ENCODE measurements at regions not wholly inside any gene's neighbourhood (a gene's known extent, or its start where the extent isn't known, plus 50 kb on each side); places are given as distances from the start of the nearest gene placed in this dataset.

GRCh38 chr1:72535470-72535869 is 253.1 kb upstream of the NEGR1 start:
- no peak overlapping the region for H3K27ac Mint-ChIP-seq
- H3K27me3 ChIP-seq (ENCODE audit: control insufficient read depth, insufficient read depth, low read length) = no peaks in the 10 kb centered on the region
- peaks cover 3% of the 10 kb centered on the region for H3K9me3 ChIP-seq (ENCODE audit: control insufficient read depth, insufficient read depth, low read length)
- ATAC-seq (no peak), DNase-seq (no peak)
- no peak overlapping the region for H3K4me3 Mint-ChIP-seq
- no peaks in the 10 kb centered on the region for H3K4me1 ChIP-seq (ENCODE audit: control insufficient read depth, insufficient read depth, low read length)
- no peaks in the 10 kb centered on the region for H3K36me3 ChIP-seq (ENCODE audit: control insufficient read depth, insufficient read depth, low read length)
- no peaks in the 10 kb centered on the region for H3K4me1 Mint-ChIP-seq
- H3K4me3 ChIP-seq (ENCODE audit: low read length) = no peak overlapping the region
- TF ChIP-seq CTCF (IDR thresholded peaks at IDR 0.05) = no peak
- 100% methylated on average over 2 of the region's 2 CpGs for WGBS (ENCODE audit: insufficient coverage)
- no peaks in the 10 kb centered on the region for H3K36me3 Mint-ChIP-seq
- intact Hi-C loops (cut with micrococcal nuclease) = no loop called here
- H3K9me3 Mint-ChIP-seq = peaks cover 5% of the 10 kb centered on the region in 2 donors
- H3K27me3 Mint-ChIP-seq (ENCODE audit: low read depth in 2 of 2) = no peaks in the 10 kb centered on the region
- H3K27ac ChIP-seq (ENCODE audit: low read length) = no peak overlapping the region

GRCh38 chr1:72530646-72531045 is 248.3 kb upstream of the NEGR1 start:
- no peaks in the 10 kb centered on the region for H3K36me3 ChIP-seq (ENCODE audit: control insufficient read depth, insufficient read depth, low read length)

GRCh38 chr1:72526926-72527325 is 244.6 kb upstream of the NEGR1 start:
- H3K4me1 ChIP-seq (ENCODE audit: control insufficient read depth, insufficient read depth, low read length) = no peaks in the 10 kb centered on the region
- H3K9me3 Mint-ChIP-seq = peaks cover 5 to 6% of the 10 kb centered on the region in 2 donors
- H3K4me3 ChIP-seq (ENCODE audit: low read length) = no peak overlapping the region
- no peaks in the 10 kb centered on the region for H3K27me3 Mint-ChIP-seq (ENCODE audit: low read depth in 2 of 2)
- H3K9me3 ChIP-seq (ENCODE audit: control insufficient read depth, insufficient read depth, low read length) = no peaks in the 10 kb centered on the region
- ATAC-seq (no peak), DNase-seq (no peak)
- H3K36me3 Mint-ChIP-seq = no peaks in the 10 kb centered on the region
- no peaks in the 10 kb centered on the region for H3K4me1 Mint-ChIP-seq
- H3K27ac ChIP-seq (ENCODE audit: low read length) = no peak overlapping the region
- intact Hi-C loops (cut with micrococcal nuclease) = no loop called here
- no peak overlapping the region for H3K4me3 Mint-ChIP-seq
- H3K27ac Mint-ChIP-seq = no peak overlapping the region
- 85% methylated on average over 4 of the region's 4 CpGs for WGBS (ENCODE audit: insufficient coverage)
- TF ChIP-seq CTCF (IDR thresholded peaks at IDR 0.05) = no peak
- no peaks in the 10 kb centered on the region for H3K36me3 ChIP-seq (ENCODE audit: control insufficient read depth, insufficient read depth, low read length)
- H3K27me3 ChIP-seq (ENCODE audit: control insufficient read depth, insufficient read depth, low read length) = no peaks in the 10 kb centered on the region

More at GRCh38 chr1:72530646-72531045, 248.3 kb upstream of the NEGR1 start:
- no peaks in the 10 kb centered on the region for H3K4me1 ChIP-seq (ENCODE audit: control insufficient read depth, insufficient read depth, low read length)
- Mint-ChIP-seq H3K27ac (no peak overlapping the region), H3K9me3 (peaks cover 3 to 5% of the 10 kb centered on the region in 2 donors), H3K4me3 (no peak overlapping the region), H3K36me3 (no peaks in the 10 kb centered on the region), H3K4me1 (no peaks in the 10 kb centered on the region), H3K27me3 (ENCODE audit: low read depth in 2 of 2) (no peaks in the 10 kb centered on the region)
- H3K27ac ChIP-seq (ENCODE audit: low read length) = no peak overlapping the region
- no peak for ATAC-seq
- no peak for DNase-seq
- no peak overlapping the region for H3K4me3 ChIP-seq (ENCODE audit: low read length)
- H3K9me3 ChIP-seq (ENCODE audit: control insufficient read depth, insufficient read depth, low read length) = no peaks in the 10 kb centered on the region
- TF ChIP-seq CTCF (IDR thresholded peaks at IDR 0.05) = no peak
- H3K27me3 ChIP-seq (ENCODE audit: control insufficient read depth, insufficient read depth, low read length) = no peaks in the 10 kb centered on the region
- intact Hi-C loops (cut with micrococcal nuclease) = no loop called here
- WGBS (ENCODE audit: insufficient coverage) = 100% methylated on average over 1 of the region's 1 CpG

- no peak for TF ChIP-seq CTCF (IDR thresholded peaks at IDR 0.05)
- ATAC-seq (no peak), DNase-seq (no peak)
- no peak overlapping the region for H3K4me3 Mint-ChIP-seq
- H3K4me3 ChIP-seq (ENCODE audit: low read length) = no peak overlapping the region
- H3K9me3 Mint-ChIP-seq = peaks cover 6% of the 10 kb centered on the region in 2 donors
- H3K9me3 ChIP-seq (ENCODE audit: control insufficient read depth, insufficient read depth, low read length) = no peaks in the 10 kb centered on the region
- no peaks in the 10 kb centered on the region for H3K27me3 Mint-ChIP-seq (ENCODE audit: low read depth in 2 of 2)
- H3K27me3 ChIP-seq (ENCODE audit: control insufficient read depth, insufficient read depth, low read length) = no peaks in the 10 kb centered on the region
- no peaks in the 10 kb centered on the region for H3K4me1 Mint-ChIP-seq
- H3K27ac ChIP-seq (ENCODE audit: low read length) = no peak overlapping the region
- H3K36me3 Mint-ChIP-seq = no peaks in the 10 kb centered on the region
- intact Hi-C loops (cut with micrococcal nuclease) = no loop called here
- H3K27ac Mint-ChIP-seq = no peak overlapping the region
- H3K36me3 ChIP-seq (ENCODE audit: control insufficient read depth, insufficient read depth, low read length) = no peaks in the 10 kb centered on the region
- H3K4me1 ChIP-seq (ENCODE audit: control insufficient read depth, insufficient read depth, low read length) = no peaks in the 10 kb centered on the region
Measured at GRCh38 chr1:72524021-72524420, 241.7 kb upstream of the NEGR1 start.

Data from natural killer cell (primary cell).